SU-DHL-6 (cell line): ENCODE measurements at regions not wholly inside any gene's neighbourhood (a gene's known extent, or its start where the extent isn't known, plus 50 kb on each side); places are given as distances from the start of the nearest gene placed in this dataset.
"Not testable (repeated sequence)": the region's sequence is repeated elsewhere in the genome, so short reads cannot be mapped to it uniquely, and the experiment has no call there.

Experiments
- EZH2phosphoT487 ChIP-seq: fragments of 200-600 bp; sonication (generic), shearing (Covaris generic); conservative IDR thresholded peaks from 2 replicates; pipeline ENCODE4 v1.6.1; 2018; ENCODE audit warnings: mild to moderate bottlenecking, antibody characterized with exemption, low read length, moderate library complexity, mixed read lengths
- TF ChIP-seq, protein P1 (sequence below): fragments of 200-600 bp; sonication (generic); IDR thresholded peaks from one replicate; pipeline ENCODE4 v1.5.1; 2017; ENCODE audit warnings: antibody characterized with exemption, mild to moderate bottlenecking, low read length, moderate library complexity; ENCODE audit not compliant: insufficient read depth, poor library complexity, severe bottlenecking

DNA sequence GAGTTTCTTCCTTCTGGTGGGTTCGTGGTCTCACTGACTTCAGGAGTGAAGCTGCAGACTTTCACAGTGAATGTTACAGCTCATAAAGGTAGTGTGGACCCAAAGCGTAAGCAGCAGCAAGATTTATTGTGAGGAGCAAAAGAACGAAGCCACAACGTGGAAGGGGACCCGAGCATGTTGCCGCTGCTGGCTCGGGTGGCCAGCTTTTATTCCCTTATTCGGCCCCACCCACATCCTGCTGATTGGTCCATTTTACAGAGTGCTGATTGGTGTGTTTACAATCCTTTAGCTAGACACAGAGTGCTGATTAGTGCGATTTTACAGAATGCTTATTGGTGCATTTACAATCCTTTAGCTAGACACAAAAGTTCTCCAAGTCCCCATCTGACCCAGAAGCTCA, 80.6 kb upstream of the SEL1L start:
- TF ChIP-seq, protein P1, sequence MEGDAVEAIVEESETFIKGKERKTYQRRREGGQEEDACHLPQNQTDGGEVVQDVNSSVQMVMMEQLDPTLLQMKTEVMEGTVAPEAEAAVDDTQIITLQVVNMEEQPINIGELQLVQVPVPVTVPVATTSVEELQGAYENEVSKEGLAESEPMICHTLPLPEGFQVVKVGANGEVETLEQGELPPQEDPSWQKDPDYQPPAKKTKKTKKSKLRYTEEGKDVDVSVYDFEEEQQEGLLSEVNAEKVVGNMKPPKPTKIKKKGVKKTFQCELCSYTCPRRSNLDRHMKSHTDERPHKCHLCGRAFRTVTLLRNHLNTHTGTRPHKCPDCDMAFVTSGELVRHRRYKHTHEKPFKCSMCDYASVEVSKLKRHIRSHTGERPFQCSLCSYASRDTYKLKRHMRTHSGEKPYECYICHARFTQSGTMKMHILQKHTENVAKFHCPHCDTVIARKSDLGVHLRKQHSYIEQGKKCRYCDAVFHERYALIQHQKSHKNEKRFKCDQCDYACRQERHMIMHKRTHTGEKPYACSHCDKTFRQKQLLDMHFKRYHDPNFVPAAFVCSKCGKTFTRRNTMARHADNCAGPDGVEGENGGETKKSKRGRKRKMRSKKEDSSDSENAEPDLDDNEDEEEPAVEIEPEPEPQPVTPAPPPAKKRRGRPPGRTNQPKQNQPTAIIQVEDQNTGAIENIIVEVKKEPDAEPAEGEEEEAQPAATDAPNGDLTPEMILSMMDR: not testable (repeated sequence)
- not testable (repeated sequence) for TF ChIP-seq EZH2phosphoT487
